ENCODE measurements at regions not wholly inside any gene's neighbourhood (a gene's known extent, or its start where the extent isn't known, plus 50 kb on each side); places are given as distances from the start of the nearest gene placed in this dataset.
A peak's percentile ranks its signal among the peaks of the same experiment; 100 is the strongest.

- no peak for DNase-seq
Observed at GRCh38 chr20:39155971-39156370, 193.8 kb downstream of the DHX35 start.

GRCh38 chr20:39152742-39153141 lies 190.6 kb downstream of the DHX35 start:
- DNase-seq = no peak

GRCh38 chr20:39152126-39152525 lies 190.0 kb downstream of the DHX35 start:
- DNase-seq = no peak

GRCh38 chr20:39150501-39150900 lies 188.4 kb downstream of the DHX35 start:
- DNase-seq = no peak

- DNase-seq = no peak
Observed at GRCh38 chr20:39146394-39146793, 184.2 kb downstream of the DHX35 start.

- no peak for DNase-seq
Observed at GRCh38 chr20:39145921-39146320, 183.8 kb downstream of the DHX35 start.

GRCh38 chr20:39144757-39145156 lies 182.6 kb downstream of the DHX35 start:
- DNase-seq = no peak

GRCh38 chr20:39142407-39143096 lies 180.4 kb downstream of the DHX35 start:
- no peak for DNase-seq

- DNase-seq = no peak
Observed at GRCh38 chr20:39137299-39137698, 175.2 kb downstream of the DHX35 start.

- DNase-seq = no peak
Observed at GRCh38 chr20:39136798-39137197, 174.7 kb downstream of the DHX35 start.

- DNase-seq = no peak
Observed at GRCh38 chr20:39135885-39136544, 173.9 kb downstream of the DHX35 start.

GRCh38 chr20:39133201-39133600 lies 171.1 kb downstream of the DHX35 start:
- peak; percentile 62 for DNase-seq

- no peak for DNase-seq
Observed at GRCh38 chr20:39132511-39132910, 170.4 kb downstream of the DHX35 start.

- DNase-seq = no peak
Observed at GRCh38 chr20:39132093-39132492, 169.9 kb downstream of the DHX35 start.

GRCh38 chr20:39130627-39131026 lies 168.5 kb downstream of the DHX35 start:
- DNase-seq = no peak

GRCh38 chr20:39129523-39129922 lies 167.4 kb downstream of the DHX35 start:
- no peak for DNase-seq

GRCh38 chr20:39124064-39124463 lies 161.9 kb downstream of the DHX35 start:
- DNase-seq = no peak

GRCh38 chr20:39123185-39123557 lies 161.0 kb downstream of the DHX35 start:
- no peak for DNase-seq

GRCh38 chr20:39117491-39117890 lies 155.3 kb downstream of the DHX35 start:
- peak; percentile 76 for DNase-seq

- DNase-seq = no peak
Observed at GRCh38 chr20:39116020-39116419, 153.9 kb downstream of the DHX35 start.

GRCh38 chr20:39112178-39112743 lies 150.1 kb downstream of the DHX35 start:
- DNase-seq = peak; percentile 69

- DNase-seq = peak; percentile 6
Observed at GRCh38 chr20:39111359-39112177, 149.4 kb downstream of the DHX35 start.

- DNase-seq = no peak
Observed at GRCh38 chr20:39110819-39111136, 148.6 kb downstream of the DHX35 start.
